ENCODE measurements at regions not wholly inside any gene's neighbourhood (a gene's known extent, or its start where the extent isn't known, plus 50 kb on each side); places are given as distances from the start of the nearest gene placed in this dataset.

GRCh38 chr11:19435306-19435989 lies 194.7 kb upstream of the E2F8 start:
- no peak for TF ChIP-seq CTCF (IDR thresholded peaks at IDR 0.05; ENCODE audit: borderline replicate concordance, insufficient read depth, low read depth, low read length)
- H3K4me3 ChIP-seq (ENCODE audit: low read depth, low read length): no peak overlapping the region

- TF ChIP-seq CTCF (IDR thresholded peaks at IDR 0.05; ENCODE audit: borderline replicate concordance, insufficient read depth, low read depth, low read length): no peak
- no peak overlapping the region for H3K4me3 ChIP-seq (ENCODE audit: low read depth, low read length)
Observed at GRCh38 chr11:19433791-19434190, 193.0 kb upstream of the E2F8 start.

GRCh38 chr11:19433367-19433766 lies 192.6 kb upstream of the E2F8 start:
- TF ChIP-seq CTCF (IDR thresholded peaks at IDR 0.05; ENCODE audit: borderline replicate concordance, insufficient read depth, low read depth, low read length): no peak
- peak overlapping the region; percentile 29 for H3K4me3 ChIP-seq (ENCODE audit: low read depth, low read length)

GRCh38 chr11:19432370-19433061 lies 191.8 kb upstream of the E2F8 start:
- TF ChIP-seq CTCF (IDR thresholded peaks at IDR 0.05; ENCODE audit: borderline replicate concordance, insufficient read depth, low read depth, low read length): no peak
- H3K4me3 ChIP-seq (ENCODE audit: low read depth, low read length): peak overlapping the region; percentile 29

GRCh38 chr11:19430754-19431398 lies 190.1 kb upstream of the E2F8 start:
- TF ChIP-seq CTCF (IDR thresholded peaks at IDR 0.05; ENCODE audit: borderline replicate concordance, insufficient read depth, low read depth, low read length): no peak
- no peak overlapping the region for H3K4me3 ChIP-seq (ENCODE audit: low read depth, low read length)

GRCh38 chr11:19430346-19430745 lies 189.6 kb upstream of the E2F8 start:
- TF ChIP-seq CTCF (IDR thresholded peaks at IDR 0.05; ENCODE audit: borderline replicate concordance, insufficient read depth, low read depth, low read length): no peak
- no peak overlapping the region for H3K4me3 ChIP-seq (ENCODE audit: low read depth, low read length)
